ENCODE measurements at regions not wholly inside any gene's neighbourhood (a gene's known extent, or its start where the extent isn't known, plus 50 kb on each side); places are given as distances from the start of the nearest gene placed in this dataset.

- Histone ChIP-seq H2AFZ (no peak overlapping the region), H3K4me2 (ENCODE audit: low read length) (no peak overlapping the region), H3K27ac (no peak overlapping the region), H3K9ac (no peak overlapping the region), H3K79me2 (no peaks in the 10 kb centered on the region), H3K27me3 (ENCODE audit: control insufficient read depth, insufficient read depth, low read length) (no peaks in the 10 kb centered on the region), H3K4me1 (no peaks in the 10 kb centered on the region), H3K4me3 (ENCODE audit: low read depth, low read length) (no peak overlapping the region), H3K9me3 (ENCODE audit: control insufficient read depth, low read length) (no peaks in the 10 kb centered on the region), H3K36me3 (ENCODE audit: control insufficient read depth, insufficient read depth, low read length) (no peaks in the 10 kb centered on the region)
- TF ChIP-seq, protein P1, sequence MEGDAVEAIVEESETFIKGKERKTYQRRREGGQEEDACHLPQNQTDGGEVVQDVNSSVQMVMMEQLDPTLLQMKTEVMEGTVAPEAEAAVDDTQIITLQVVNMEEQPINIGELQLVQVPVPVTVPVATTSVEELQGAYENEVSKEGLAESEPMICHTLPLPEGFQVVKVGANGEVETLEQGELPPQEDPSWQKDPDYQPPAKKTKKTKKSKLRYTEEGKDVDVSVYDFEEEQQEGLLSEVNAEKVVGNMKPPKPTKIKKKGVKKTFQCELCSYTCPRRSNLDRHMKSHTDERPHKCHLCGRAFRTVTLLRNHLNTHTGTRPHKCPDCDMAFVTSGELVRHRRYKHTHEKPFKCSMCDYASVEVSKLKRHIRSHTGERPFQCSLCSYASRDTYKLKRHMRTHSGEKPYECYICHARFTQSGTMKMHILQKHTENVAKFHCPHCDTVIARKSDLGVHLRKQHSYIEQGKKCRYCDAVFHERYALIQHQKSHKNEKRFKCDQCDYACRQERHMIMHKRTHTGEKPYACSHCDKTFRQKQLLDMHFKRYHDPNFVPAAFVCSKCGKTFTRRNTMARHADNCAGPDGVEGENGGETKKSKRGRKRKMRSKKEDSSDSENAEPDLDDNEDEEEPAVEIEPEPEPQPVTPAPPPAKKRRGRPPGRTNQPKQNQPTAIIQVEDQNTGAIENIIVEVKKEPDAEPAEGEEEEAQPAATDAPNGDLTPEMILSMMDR (IDR thresholded peaks at IDR 0.05), result no peak
Measured at GRCh38 chr3:117264204-117264994, 554.8 kb downstream of the TUSC7 start.

DNA sequence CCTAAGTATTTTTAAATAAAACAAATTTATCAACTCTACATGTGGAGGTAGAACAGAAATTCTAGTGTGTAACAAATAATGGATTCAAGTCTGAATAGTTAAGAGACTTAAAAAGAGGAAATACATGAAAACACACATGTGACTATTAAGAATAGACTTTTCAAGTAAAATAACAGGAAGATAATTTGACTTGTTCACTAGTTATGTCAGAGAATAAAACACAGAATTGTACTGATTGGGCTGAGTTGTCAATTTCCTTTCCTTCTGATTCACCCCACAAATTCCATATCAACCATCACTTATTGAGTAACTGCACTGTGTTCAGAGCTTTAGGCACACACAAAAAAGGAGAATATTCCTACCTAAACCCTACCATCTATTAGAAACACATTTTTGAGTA is 557.2 kb downstream of the TUSC7 start:
- no peak overlapping the region for H3K4me2 ChIP-seq (ENCODE audit: low read length)
- H3K27ac ChIP-seq, result no peak overlapping the region
- no peak overlapping the region for H3K9ac ChIP-seq
- H3K4me3 ChIP-seq (ENCODE audit: low read depth, low read length), result no peak overlapping the region
- no peaks in the 10 kb centered on the region for H3K4me1 ChIP-seq
- H3K27me3 ChIP-seq (ENCODE audit: control insufficient read depth, insufficient read depth, low read length), result no peaks in the 10 kb centered on the region
- H3K9me3 ChIP-seq (ENCODE audit: control insufficient read depth, low read length), result no peaks in the 10 kb centered on the region
- H3K79me2 ChIP-seq, result no peaks in the 10 kb centered on the region
- no peaks in the 10 kb centered on the region for H3K36me3 ChIP-seq (ENCODE audit: control insufficient read depth, insufficient read depth, low read length)
- H2AFZ ChIP-seq, result no peak overlapping the region
- TF ChIP-seq, protein P1 (IDR thresholded peaks at IDR 0.05), result no peak

DNA sequence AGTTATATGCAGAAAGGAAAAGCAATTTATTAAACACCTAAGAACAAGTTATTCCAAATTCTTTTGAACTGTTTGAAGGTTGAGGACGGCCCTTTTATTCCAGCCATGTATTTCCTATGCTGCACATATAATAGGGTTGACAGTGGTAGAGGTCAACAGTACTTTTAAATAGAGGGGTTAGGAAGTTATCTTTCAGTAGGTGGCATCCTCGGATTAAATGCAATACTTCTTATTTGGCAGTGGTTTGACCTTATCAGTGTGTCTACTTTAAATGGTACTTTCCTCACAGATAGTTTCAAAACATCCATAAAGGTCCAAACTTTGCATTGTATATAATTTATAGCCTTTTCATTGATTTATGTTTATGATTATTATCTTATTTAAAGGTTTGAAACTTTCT is 558.7 kb downstream of the TUSC7 start:
- Histone ChIP-seq H3K79me2 (no peaks in the 10 kb centered on the region), H2AFZ (no peak overlapping the region), H3K4me2 (ENCODE audit: low read length) (no peak overlapping the region), H3K9ac (no peak overlapping the region), H3K27me3 (ENCODE audit: control insufficient read depth, insufficient read depth, low read length) (no peaks in the 10 kb centered on the region), H3K27ac (no peak overlapping the region), H3K9me3 (ENCODE audit: control insufficient read depth, low read length) (no peaks in the 10 kb centered on the region), H3K4me1 (no peaks in the 10 kb centered on the region), H3K36me3 (ENCODE audit: control insufficient read depth, insufficient read depth, low read length) (no peaks in the 10 kb centered on the region), H3K4me3 (ENCODE audit: low read depth, low read length) (no peak overlapping the region)
- TF ChIP-seq, protein P1 (IDR thresholded peaks at IDR 0.05), result no peak

DNA sequence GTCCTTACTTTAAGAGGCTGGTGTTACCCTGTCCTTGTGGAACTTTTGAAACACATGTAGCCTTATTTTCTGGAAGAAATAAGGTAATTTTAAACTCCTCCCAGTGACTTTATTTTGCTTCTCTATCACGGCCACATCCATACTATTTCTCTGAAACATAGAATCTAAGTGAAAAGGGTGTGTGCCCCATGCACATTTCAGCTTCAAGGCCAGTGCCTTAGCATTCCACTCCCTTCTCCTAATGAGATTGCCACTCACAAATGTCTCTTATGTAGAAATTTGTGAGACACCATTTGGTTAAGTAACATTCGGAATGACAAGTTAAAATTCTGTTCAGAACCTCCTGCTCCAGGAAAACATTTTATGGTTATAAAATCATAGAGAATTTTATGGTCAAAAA is 562.7 kb downstream of the TUSC7 start:
- Histone ChIP-seq H3K9me3 (ENCODE audit: control insufficient read depth, low read length) (no peaks in the 10 kb centered on the region), H3K4me2 (ENCODE audit: low read length) (no peak overlapping the region), H2AFZ (no peak overlapping the region), H3K79me2 (no peaks in the 10 kb centered on the region), H3K4me3 (ENCODE audit: low read depth, low read length) (no peak overlapping the region), H3K36me3 (ENCODE audit: control insufficient read depth, insufficient read depth, low read length) (no peaks in the 10 kb centered on the region), H3K27me3 (ENCODE audit: control insufficient read depth, insufficient read depth, low read length) (no peaks in the 10 kb centered on the region), H3K27ac (no peak overlapping the region), H3K4me1 (no peaks in the 10 kb centered on the region), H3K9ac (no peak overlapping the region)
- TF ChIP-seq, protein P1 (IDR thresholded peaks at IDR 0.05), result no peak

Data from parathyroid adenoma (tissue), 2 donors.